A673 (cell line): ENCODE measurements at regions not wholly inside any gene's neighbourhood (a gene's known extent, or its start where the extent isn't known, plus 50 kb on each side); places are given as distances from the start of the nearest gene placed in this dataset.

ENCODE experiments used
- EZH2 ChIP-seq: fragments of 200-600 bp; sonication (generic); IDR thresholded peaks from 2 replicates; pipeline ENCODE4 v1.6.1; 2017; ENCODE audit warnings: borderline replicate concordance, low read depth, mild to moderate bottlenecking, mixed read lengths, antibody characterized with exemption, low read length; ENCODE audit not compliant: poor library complexity, severe bottlenecking
- TF ChIP-seq, protein P1 (sequence below): fragments of 300-800, 200-600 bp; sonication (generic); conservative IDR thresholded peaks from 2 replicates; pipeline ENCODE4 v1.5.1; 2017; ENCODE audit warnings: low read depth, mild to moderate bottlenecking, antibody characterized with exemption, low read length, moderate library complexity, mixed read lengths

DNA sequence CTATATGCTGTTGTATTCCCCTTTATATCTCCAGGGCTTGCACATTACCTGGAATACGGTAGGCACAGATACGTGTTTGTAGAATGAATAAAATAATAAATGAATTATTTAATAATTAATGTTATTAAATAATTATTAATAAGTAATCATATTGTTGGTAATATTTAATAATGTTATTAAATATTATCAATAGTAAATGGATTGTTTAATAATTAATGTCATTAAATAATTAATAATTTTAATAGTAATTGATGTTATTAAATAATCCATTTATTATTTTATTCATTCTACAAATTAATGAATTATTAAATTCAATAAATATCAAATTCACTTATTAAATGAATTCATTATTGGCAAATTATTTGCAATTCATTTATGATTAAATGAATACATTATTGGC lies 175.1 kb downstream of the MATN1 start:
- TF ChIP-seq, protein P1, sequence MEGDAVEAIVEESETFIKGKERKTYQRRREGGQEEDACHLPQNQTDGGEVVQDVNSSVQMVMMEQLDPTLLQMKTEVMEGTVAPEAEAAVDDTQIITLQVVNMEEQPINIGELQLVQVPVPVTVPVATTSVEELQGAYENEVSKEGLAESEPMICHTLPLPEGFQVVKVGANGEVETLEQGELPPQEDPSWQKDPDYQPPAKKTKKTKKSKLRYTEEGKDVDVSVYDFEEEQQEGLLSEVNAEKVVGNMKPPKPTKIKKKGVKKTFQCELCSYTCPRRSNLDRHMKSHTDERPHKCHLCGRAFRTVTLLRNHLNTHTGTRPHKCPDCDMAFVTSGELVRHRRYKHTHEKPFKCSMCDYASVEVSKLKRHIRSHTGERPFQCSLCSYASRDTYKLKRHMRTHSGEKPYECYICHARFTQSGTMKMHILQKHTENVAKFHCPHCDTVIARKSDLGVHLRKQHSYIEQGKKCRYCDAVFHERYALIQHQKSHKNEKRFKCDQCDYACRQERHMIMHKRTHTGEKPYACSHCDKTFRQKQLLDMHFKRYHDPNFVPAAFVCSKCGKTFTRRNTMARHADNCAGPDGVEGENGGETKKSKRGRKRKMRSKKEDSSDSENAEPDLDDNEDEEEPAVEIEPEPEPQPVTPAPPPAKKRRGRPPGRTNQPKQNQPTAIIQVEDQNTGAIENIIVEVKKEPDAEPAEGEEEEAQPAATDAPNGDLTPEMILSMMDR = no peak
- no peak for TF ChIP-seq EZH2
